ENCODE measurements at regions not wholly inside any gene's neighbourhood (a gene's known extent, or its start where the extent isn't known, plus 50 kb on each side); places are given as distances from the start of the nearest gene placed in this dataset.

DNA sequence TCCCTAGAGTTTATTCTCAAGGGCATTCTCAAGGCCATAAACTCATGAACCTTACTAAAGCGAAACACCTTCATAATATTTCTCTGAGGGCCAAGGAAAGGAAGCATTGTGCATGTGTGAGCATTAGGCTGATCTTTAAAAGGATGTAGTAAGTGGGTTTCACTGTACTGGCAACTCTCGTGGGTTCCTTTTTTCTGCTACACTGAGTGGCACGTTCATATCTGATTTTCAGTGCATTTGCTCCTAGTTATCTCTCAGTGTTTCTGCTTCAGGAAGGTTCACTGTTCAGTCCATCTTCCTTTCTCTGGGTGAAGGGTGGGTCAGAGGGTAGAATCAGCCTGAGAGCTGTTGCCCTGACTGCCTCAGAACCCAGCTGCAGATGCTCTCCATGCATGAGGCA is 192.8 kb upstream of the ADGRL2 start:
- H3K4me2 ChIP-seq (ENCODE audit: insufficient read depth in 1 of 2, low read depth in 2 of 2, low read length in 2 of 2), result no peak overlapping the region
- WGBS, 2 experiments (ENCODE audit: extremely low coverage in 1 of 2, insufficient coverage in 1 of 2, insufficient read length in 1 of 2, insufficient replicate concordance in 2 of 2, low coverage in 1 of 2, low lambda C conversion rate in 2 of 2, missing lambda C conversion rate in 1 of 2), result 93% methylated on average over 3 of the region's 3 CpGs; no CpG with 5 or more reads in 1 of the 2 experiments
- FAIRE-seq, result no peak
- TF ChIP-seq SP2 (IDR thresholded peaks at IDR 0.05; ENCODE audit: low read length) (no peak), NRF1 (IDR thresholded peaks at IDR 0.05; ENCODE audit: low read depth, low read length) (no peak), BRCA1 (IDR thresholded peaks at IDR 0.05; ENCODE audit: low read depth, low read length) (no peak), POLR2A (IDR thresholded peaks at IDR 0.05; ENCODE audit: control extremely low read depth in 1 of 2, low read depth in 2 of 2, low read length in 2 of 2) (no peak), HDAC6 (IDR thresholded peaks at IDR 0.05; ENCODE audit: low read depth, low read length) (no peak), SIRT6 (IDR thresholded peaks at IDR 0.05; ENCODE audit: low read length) (no peak), NANOG (IDR thresholded peaks at IDR 0.05; ENCODE audit: insufficient read depth, low read depth, low read length, poor library complexity, severe bottlenecking) (no peak), TEAD4 (IDR thresholded peaks at IDR 0.05; ENCODE audit: low read depth, low read length) (no peak), KDM1A (IDR thresholded peaks at IDR 0.05; ENCODE audit: borderline replicate concordance, low read length) (no peak), TBP (IDR thresholded peaks at IDR 0.05; ENCODE audit: low read depth, low read length) (no peak), GTF2F1 (IDR thresholded peaks at IDR 0.05; ENCODE audit: borderline replicate concordance, low read depth, low read length) (no peak), EP300 (IDR thresholded peaks at IDR 0.05; ENCODE audit: borderline replicate concordance in 1 of 2, low read depth in 2 of 2, low read length in 2 of 2) (no peak), GABPA (IDR thresholded peaks at IDR 0.05; ENCODE audit: borderline replicate concordance, insufficient read depth, low read length) (no peak), CREB1 (IDR thresholded peaks at IDR 0.05) (no peak), SRF (IDR thresholded peaks at IDR 0.05; ENCODE audit: low read depth, low read length) (no peak), RAD21 (IDR thresholded peaks at IDR 0.05 in 1 of 2, conservative IDR thresholded peaks at IDR 0.05 in 1 of 2; ENCODE audit: low read depth in 2 of 2, low read length in 2 of 2) (no peak)

More for the DNA sequence above, 192.8 kb upstream of the ADGRL2 start:
- Histone ChIP-seq H3K9ac (replicated peaks in 1 of 4; ENCODE audit: extremely low read depth in 1 of 4, low read depth in 3 of 4, low read length in 3 of 4) (no peak overlapping the region), H3K23me2 (ENCODE audit: low read depth, low read length) (no peaks in the 10 kb centered on the region), H2AK5ac (ENCODE audit: low read depth, low read length) (no peak overlapping the region), H4K91ac (replicated peaks; ENCODE audit: insufficient read length, low read length) (no peak overlapping the region), H2BK120ac (replicated peaks; ENCODE audit: low read depth, low read length) (no peak overlapping the region), H4K5ac (ENCODE audit: insufficient read length, low read depth, low read length) (no peak overlapping the region), H3K79me2 (ENCODE audit: control insufficient read depth in 1 of 2, insufficient read depth in 2 of 2, low read length in 2 of 2) (no peaks in the 10 kb centered on the region), H3K9me3 (ENCODE audit: insufficient read depth in 2 of 2, low read depth in 1 of 2, low read length in 1 of 2) (peaks cover 0 to 2% of the 10 kb centered on the region in 2 experiments; a peak in 1 of 4 replicates), H2AFZ (ENCODE audit: low read length) (no peak overlapping the region), H4K8ac (ENCODE audit: extremely low read depth, insufficient read depth, low read length) (no peak overlapping the region), H3K27me3 (replicated peaks in 1 of 4; ENCODE audit: control insufficient read depth in 3 of 4, extremely low read depth in 1 of 4, insufficient read depth in 3 of 4, low read length in 3 of 4) (peaks cover 3 to 11% (median 5%) of the 10 kb centered on the region in 4 experiments; a peak in 5 of 7 replicates), H2BK12ac (ENCODE audit: low read depth, low read length) (no peak overlapping the region), H3K18ac (ENCODE audit: extremely low read depth, low read length) (no peak overlapping the region), H4K20me1 (replicated peaks in 1 of 2; ENCODE audit: control insufficient read depth in 1 of 2, insufficient read depth in 2 of 2, low read length in 2 of 2) (no peaks in the 10 kb centered on the region), H2BK20ac (ENCODE audit: low read length) (no peak overlapping the region), H3K36me3 (ENCODE audit: control insufficient read depth in 2 of 4, insufficient read depth in 4 of 4, low read length in 3 of 4) (no peaks in the 10 kb centered on the region; a peak in 1 of 8 replicates), H3K4me3 (ENCODE audit: extremely low read depth in 1 of 4, insufficient read depth in 2 of 4, low read depth in 3 of 4, low read length in 4 of 4) (no peak overlapping the region), H3K14ac (ENCODE audit: insufficient read length) (no peak overlapping the region), H3K79me1 (ENCODE audit: low read depth, low read length) (no peaks in the 10 kb centered on the region), H3K4ac (replicated peaks; ENCODE audit: insufficient read length, low read depth, low read length) (no peak overlapping the region), H3K23ac (ENCODE audit: insufficient read length) (no peak overlapping the region), H2BK15ac (ENCODE audit: low read length) (no peak overlapping the region), H3K4me1 (replicated peaks in 1 of 4; ENCODE audit: control insufficient read depth in 3 of 4, insufficient read depth in 4 of 4, low read length in 3 of 4) (peaks cover 2 to 10% (median 5%) of the 10 kb centered on the region in 4 experiments; a peak in 6 of 7 replicates), H2BK5ac (ENCODE audit: low read depth, low read length) (no peak overlapping the region), H3K56ac (replicated peaks; ENCODE audit: insufficient read length, low read depth, low read length) (no peak overlapping the region), H3K27ac (ENCODE audit: low read depth, low read length) (no peak overlapping the region)
- ChIA-PET CTCF (ENCODE audit: partially characterized antibody) (interaction anchor here (0.5 to 0.7 kb wide), 3 partner anchors 24 to 326 kb away, joined by 3 read pairs; no protein-coding TSS in a partner anchor), POLR2A (ENCODE audit: partially characterized antibody) (no interaction called here)
- no peak for DNase-seq (ENCODE audit: low read depth in 1 of 2, low spot score in 2 of 2)

Data from H1 (cell line).